GM23248 (cell line): ENCODE measurements at regions not wholly inside any gene's neighbourhood (a gene's known extent, or its start where the extent isn't known, plus 50 kb on each side); places are given as distances from the start of the nearest gene placed in this dataset.
A peak's percentile ranks its signal among the peaks of the same experiment; 100 is the strongest.

Experiments used
- EZH2 ChIP-seq: fragments of 200-600 bp; sonication (generic); IDR thresholded peaks from 2 replicates; pipeline ENCODE4 v1.6.1; 2018; ENCODE audit warnings: antibody characterized with exemption, mild to moderate bottlenecking; ENCODE audit not compliant: insufficient read depth, poor library complexity, severe bottlenecking
- EZH2phosphoT487 ChIP-seq: fragments of 200-600 bp; sonication (generic); IDR thresholded peaks from 2 replicates; pipeline ENCODE4 v1.6.1; 2018; ENCODE audit warnings: antibody characterized with exemption, moderate library complexity, mild to moderate bottlenecking, low read depth; ENCODE audit not compliant: insufficient read depth

DNA sequence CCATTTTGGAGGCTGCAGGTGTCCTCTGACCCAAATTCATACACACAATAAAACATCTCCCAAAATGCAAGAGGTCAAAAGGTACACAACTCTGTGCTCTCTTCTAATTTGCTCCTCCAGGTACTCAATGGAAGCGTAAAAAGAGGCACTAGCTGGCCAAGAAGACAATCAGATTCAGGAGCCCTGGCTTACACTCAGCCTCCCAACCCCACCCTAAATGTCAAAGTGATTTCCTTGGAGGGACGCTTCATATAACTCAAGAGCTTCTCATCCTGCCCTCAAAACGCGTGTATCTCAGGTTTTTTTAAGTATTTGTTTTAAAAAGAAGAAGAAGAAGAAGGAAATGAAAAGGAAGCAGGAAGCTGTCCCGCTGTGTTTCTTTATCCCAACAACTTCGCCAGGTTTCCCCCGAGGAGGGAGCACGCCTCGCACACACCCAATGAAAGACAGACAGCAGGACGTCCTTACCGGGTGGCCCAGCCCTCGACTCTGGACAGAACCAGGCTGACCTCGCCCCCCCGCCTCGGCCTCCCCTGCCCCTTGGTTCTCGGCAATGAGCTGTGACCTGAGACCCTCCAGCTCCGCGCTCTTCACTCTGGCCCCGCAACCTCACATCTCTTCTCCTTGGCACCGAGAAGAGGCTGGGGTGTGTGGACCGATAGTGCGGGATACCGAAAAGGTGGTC is 620.7 kb upstream of the ZNF385D start:
- TF ChIP-seq EZH2 (peak; percentile 44), EZH2phosphoT487 (0 out of 2 replicates have a peak, but pooled peaks have one; percentile 29)
